WTC11 (cell line): ENCODE measurements at regions not wholly inside any gene's neighbourhood (a gene's known extent, or its start where the extent isn't known, plus 50 kb on each side); places are given as distances from the start of the nearest gene placed in this dataset.

Experiments used
- ATAC-seq: fragments of 200-7000 bp; cut with Tn5 transposase; 2 replicates; pipeline ENCODE4 v1.10.0; 2021; ENCODE audit warnings: mild to moderate bottlenecking, moderate library complexity
- CTCF ChIA-PET: fragments of 300-600 bp; sonication (Branson Sonifier 250); formaldehyde crosslinking; loops from one replicate; lab custom pipeline; 2021; ENCODE audit warnings: antibody characterized with exemption; lab: Charles Lee
- POLR2A ChIA-PET: fragments of 350-600 bp; sonication (Branson Sonifier 250); formaldehyde crosslinking; loops from one replicate; lab custom pipeline; 2021; ENCODE audit warnings: antibody characterized with exemption; lab: Charles Lee
- DNase-seq: peaks from one replicate; pipeline ENCODE4 v3.0.0; 2021; ENCODE audit warnings: low spot score
- H3K27ac Mint-ChIP-seq: 2 replicates; pipeline ENCODE4 v1.8.0; 2021; ENCODE audit warnings: mixed read lengths
- H3K27me3 Mint-ChIP-seq: 2 replicates; pipeline ENCODE4 v1.8.0; 2021; ENCODE audit warnings: low read depth, mild to moderate bottlenecking, moderate library complexity, mixed read lengths
- H3K36me3 Mint-ChIP-seq: 2 replicates; pipeline ENCODE4 v1.8.0; 2021; ENCODE audit warnings: mixed read lengths
- H3K4me1 Mint-ChIP-seq: 2 replicates; pipeline ENCODE4 v1.8.0; 2022; ENCODE audit warnings: mixed read lengths
- H3K4me3 Mint-ChIP-seq: 2 replicates; pipeline ENCODE4 v1.8.0; 2021; ENCODE audit warnings: mild to moderate bottlenecking, moderate library complexity, mixed read lengths
- H3K9me3 Mint-ChIP-seq: 2 replicates; pipeline ENCODE4 v1.8.0; 2021; ENCODE audit warnings: mixed read lengths
- ATF1 ChIP-seq: sonication (generic); formaldehyde crosslinking; IDR thresholded peaks from 2 replicates; pipeline ENCODE4 v1.8.1; 2023; ENCODE audit warnings: mild to moderate bottlenecking, moderate library complexity, missing genetic modification reagents
- ATF2 ChIP-seq: sonication (generic); formaldehyde crosslinking; IDR thresholded peaks from 2 replicates; pipeline ENCODE4 v1.8.1; 2022; ENCODE audit warnings: low read depth, missing genetic modification reagents, borderline replicate concordance
- CDX4 ChIP-seq: fragments of 250-450 bp; sonication (Bioruptor Pico); IDR thresholded peaks from 2 replicates; pipeline ENCODE4 v1.9.0; 2021; ENCODE audit warnings: moderate library complexity, mild to moderate bottlenecking, inconsistent platforms, borderline replicate concordance
- FOXJ3 ChIP-seq: sonication (generic); formaldehyde crosslinking; IDR thresholded peaks from 2 replicates; pipeline ENCODE4 v1.9.0; 2021; ENCODE audit warnings: missing genetic modification reagents, mild to moderate bottlenecking, borderline replicate concordance
- GABPB1 ChIP-seq: sonication (generic); formaldehyde crosslinking; IDR thresholded peaks from 2 replicates; pipeline ENCODE4 v1.8.1; 2023; ENCODE audit warnings: mild to moderate bottlenecking, missing genetic modification reagents
- GRHL2 ChIP-seq: fragments of 250-450 bp; sonication (Bioruptor Pico); IDR thresholded peaks from 2 replicates; pipeline ENCODE4 v1.8.0; 2022; ENCODE audit warnings: mild to moderate bottlenecking, moderate library complexity; ENCODE audit not compliant: insufficient replicate concordance, severe bottlenecking
- GTF2I ChIP-seq: fragments of 250-450 bp; sonication (Bioruptor Pico); conservative IDR thresholded peaks from 2 replicates; pipeline ENCODE4 v1.4.0; 2021; ENCODE audit warnings: mild to moderate bottlenecking
- JUN ChIP-seq: sonication (generic); formaldehyde crosslinking; IDR thresholded peaks from 2 replicates; pipeline ENCODE4 v1.8.0; 2023; ENCODE audit warnings: mild to moderate bottlenecking, missing genetic modification reagents
- NFYB ChIP-seq: sonication (generic); formaldehyde crosslinking; conservative IDR thresholded peaks from 2 replicates; pipeline ENCODE4 v1.8.0; 2022; ENCODE audit warnings: low read depth, missing genetic modification reagents
- NR1H2 ChIP-seq: sonication (generic); formaldehyde crosslinking; IDR thresholded peaks from 2 replicates; pipeline ENCODE4 v1.9.0; 2021; ENCODE audit warnings: mild to moderate bottlenecking, moderate library complexity, missing genetic modification reagents
- RORB ChIP-seq: fragments of 250-450 bp; sonication (Bioruptor Pico); IDR thresholded peaks from 2 replicates; pipeline ENCODE4 v1.9.0; 2021; ENCODE audit warnings: mild to moderate bottlenecking
- TEAD4 ChIP-seq: sonication (generic); formaldehyde crosslinking; IDR thresholded peaks from 2 replicates; pipeline ENCODE4 v1.8.0; 2022; ENCODE audit warnings: mild to moderate bottlenecking, missing genetic modification reagents
- ZBTB21 ChIP-seq: sonication (generic); formaldehyde crosslinking; IDR thresholded peaks from 2 replicates; pipeline ENCODE4 v1.8.1; 2023; ENCODE audit warnings: mild to moderate bottlenecking, missing genetic modification reagents, borderline replicate concordance
- ZNF138 ChIP-seq: sonication (generic); formaldehyde crosslinking; conservative IDR thresholded peaks from 2 replicates; pipeline ENCODE4 v1.8.1; 2022; ENCODE audit warnings: mild to moderate bottlenecking, moderate library complexity, missing genetic modification reagents
- ZNF416 ChIP-seq: fragments of 250-450 bp; sonication (Bioruptor Pico); IDR thresholded peaks from 2 replicates; pipeline ENCODE4 v1.9.0; 2021; ENCODE audit warnings: mild to moderate bottlenecking, inconsistent platforms
- ZNF512 ChIP-seq: sonication (generic); formaldehyde crosslinking; IDR thresholded peaks from 2 replicates; pipeline ENCODE4 v1.8.1; 2022; ENCODE audit warnings: missing genetic modification reagents, borderline replicate concordance
- TF ChIP-seq, protein P1 (sequence below): sonication (generic); formaldehyde crosslinking; IDR thresholded peaks from 2 replicates; pipeline ENCODE4 v1.8.0; 2022; ENCODE audit warnings: mild to moderate bottlenecking, missing genetic modification reagents
- TF ChIP-seq, protein P2 (sequence below): sonication (generic); formaldehyde crosslinking; IDR thresholded peaks from 2 replicates; pipeline ENCODE4 v1.8.0; 2023; ENCODE audit warnings: missing genetic modification reagents, mild to moderate bottlenecking, borderline replicate concordance

DNA sequence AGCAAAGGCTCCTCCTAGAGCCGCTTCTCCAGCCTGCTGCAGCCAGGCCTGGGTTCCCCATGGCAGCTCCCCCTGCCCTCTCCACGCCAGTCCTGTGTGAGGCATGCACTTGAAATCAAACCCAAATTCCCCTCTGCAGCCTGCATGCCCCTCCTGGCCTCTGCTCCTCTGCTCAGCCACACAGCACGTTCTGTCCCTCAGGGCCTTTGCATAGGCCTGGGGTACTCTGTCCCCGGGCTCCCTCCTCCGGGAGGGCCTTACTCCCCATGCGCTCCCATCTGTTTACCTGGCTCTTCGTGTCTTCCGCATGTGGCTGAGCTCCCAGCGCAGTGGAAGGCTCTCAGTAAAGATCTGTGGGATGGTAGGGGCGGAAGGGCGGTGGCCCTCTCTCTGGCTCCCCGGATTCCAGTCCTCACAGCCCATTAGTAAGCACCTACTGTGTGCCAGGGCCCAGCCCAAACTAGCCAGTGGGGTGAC is 203.5 kb upstream of the IER5L start:
- CTCF ChIA-PET: interaction anchor here (1.6 to 2.9 kb wide), 3 partner anchors 19 to 242 kb away, joined by 5 to 9 read pairs (median 8); no protein-coding TSS in a partner anchor
- ATAC-seq: peak; percentile 8; the same call in 1 of the 2 replicates
- Mint-ChIP-seq H3K9me3 (no peaks in the 10 kb centered on the region), H3K4me3 (no peak overlapping the region), H3K27me3 (peaks cover 12% of the 10 kb centered on the region), H3K36me3 (no peaks in the 10 kb centered on the region), H3K27ac (no peak overlapping the region), H3K4me1 (peaks cover 30% of the 10 kb centered on the region)
- POLR2A ChIA-PET: no interaction called here
- DNase-seq: no peak
- TF ChIP-seq FOXJ3 (CRISPR knock-in tag) (no peak), ATF2 (CRISPR knock-in tag) (no peak), ZNF138 (no peak)

DNA sequence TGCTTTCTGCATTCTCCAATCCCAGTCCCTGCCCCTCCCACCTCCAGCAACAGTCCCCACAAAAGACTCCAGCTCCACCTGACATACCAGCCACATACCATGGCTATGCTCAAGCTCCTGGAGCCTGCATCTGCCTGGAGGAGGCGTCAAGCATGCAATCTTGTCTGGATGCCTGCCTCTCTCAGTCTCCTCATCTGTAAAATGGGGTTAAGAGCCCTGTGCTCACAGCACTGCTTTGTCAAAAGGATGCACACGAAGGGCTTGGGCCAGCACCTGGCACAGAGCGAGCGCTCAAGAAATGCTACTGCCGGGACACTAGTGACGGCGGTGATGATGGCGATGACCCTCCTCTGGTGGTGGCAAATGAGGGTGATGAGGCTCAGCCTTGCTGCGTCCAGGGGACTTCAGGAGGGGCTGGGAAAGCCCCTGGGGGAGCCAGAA is 202.9 kb upstream of the IER5L start:
- ChIA-PET POLR2A (interaction anchor here (0.6 kb wide), 1 partner anchor 12 kb away, joined by 3 read pairs; no protein-coding TSS in a partner anchor), CTCF (interaction anchor here (0.7 kb wide), 1 partner anchor 34 kb away, joined by 3 read pairs; no protein-coding TSS in a partner anchor)
- H3K4me1 Mint-ChIP-seq: peaks cover 29% of the 10 kb centered on the region
- H3K27ac Mint-ChIP-seq: no peak overlapping the region
- H3K9me3 Mint-ChIP-seq: no peaks in the 10 kb centered on the region
- no peaks in the 10 kb centered on the region for H3K36me3 Mint-ChIP-seq
- no peak overlapping the region for H3K4me3 Mint-ChIP-seq
- TF ChIP-seq TEAD4 (CRISPR knock-in tag) (0 out of 2 replicates have a peak, but pooled peaks have one; percentile 16), GTF2I (CRISPR knock-in tag) (peak; percentile 90), ATF1 (CRISPR knock-in tag) (no peak)
- TF ChIP-seq, protein P1, sequence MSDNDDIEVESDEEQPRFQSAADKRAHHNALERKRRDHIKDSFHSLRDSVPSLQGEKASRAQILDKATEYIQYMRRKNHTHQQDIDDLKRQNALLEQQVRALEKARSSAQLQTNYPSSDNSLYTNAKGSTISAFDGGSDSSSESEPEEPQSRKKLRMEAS (CRISPR knock-in tag): 0 out of 2 replicates have a peak, but pooled peaks have one; percentile 31
- ATAC-seq: peak; percentile 59
- peaks cover 12% of the 10 kb centered on the region for H3K27me3 Mint-ChIP-seq
- DNase-seq: peak; percentile 47

DNA sequence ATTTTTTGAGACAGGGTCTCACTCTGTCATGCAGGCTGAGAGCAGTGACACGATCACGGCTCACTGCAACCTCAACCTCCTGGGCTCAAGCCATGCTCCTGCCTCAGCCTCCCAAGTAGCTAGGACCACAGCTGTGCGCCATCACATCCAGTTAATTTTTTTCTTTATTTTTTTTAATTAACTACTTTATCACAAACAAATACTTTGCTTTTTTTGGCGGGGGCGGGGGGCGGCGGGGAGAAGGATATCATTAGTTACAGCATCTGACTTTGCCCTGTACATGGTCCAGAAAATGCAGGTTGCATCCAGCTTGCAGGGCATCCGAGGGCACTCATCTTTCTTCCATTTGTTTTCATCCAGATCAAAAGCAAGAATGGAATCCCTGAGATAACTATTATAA is 201.8 kb upstream of the IER5L start:
- no peak for TF ChIP-seq GABPB1
- Mint-ChIP-seq H3K4me1 (peaks cover 26% of the 10 kb centered on the region), H3K9me3 (peaks cover 2% of the 10 kb centered on the region; the same call in 1 of the 2 replicates), H3K27ac (no peak overlapping the region), H3K36me3 (no peaks in the 10 kb centered on the region), H3K4me3 (no peak overlapping the region), H3K27me3 (peaks cover 12% of the 10 kb centered on the region)
- ATAC-seq: no peak
- CTCF ChIA-PET: no interaction called here
- POLR2A ChIA-PET: no interaction called here
- DNase-seq: no peak

DNA sequence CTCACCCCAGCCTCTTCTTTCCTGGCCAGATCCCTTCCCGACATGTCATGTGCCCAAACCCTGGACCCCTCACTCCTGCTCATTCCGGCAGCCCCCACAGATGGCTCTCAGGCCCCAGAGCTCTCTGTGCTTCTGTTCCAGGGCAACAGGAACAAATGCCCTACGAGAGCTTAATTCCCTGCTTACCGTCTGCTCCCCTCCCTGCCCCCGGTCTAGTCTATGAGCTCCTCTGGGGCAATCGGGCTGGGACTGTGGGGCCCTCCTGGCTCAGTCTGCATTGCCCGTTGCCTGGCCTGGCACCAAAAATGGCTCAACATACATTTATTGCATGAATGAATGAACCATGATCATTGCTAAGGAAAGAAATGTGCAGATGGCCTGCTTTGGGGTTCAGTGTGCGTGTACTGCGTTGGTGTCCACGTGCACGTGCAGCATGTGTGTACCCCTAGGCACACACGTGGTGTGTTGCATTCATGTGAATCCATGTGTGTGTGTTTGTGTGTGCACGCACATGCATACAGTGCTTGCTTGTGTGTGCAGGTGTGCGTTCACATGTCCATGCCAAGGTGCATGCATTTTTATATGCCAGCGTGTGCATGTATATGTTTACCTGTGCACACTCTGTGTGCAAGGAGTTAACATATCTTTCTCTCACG is 201.2 kb upstream of the IER5L start:
- POLR2A ChIA-PET: no interaction called here
- peaks cover 26% of the 10 kb centered on the region for H3K4me1 Mint-ChIP-seq
- peaks cover 5% of the 10 kb centered on the region; the same call in 1 of the 2 replicates for H3K9me3 Mint-ChIP-seq
- CTCF ChIA-PET: interaction anchor here (0.6 kb wide), 1 partner anchor 245 kb away, joined by 3 read pairs; no protein-coding TSS in a partner anchor
- DNase-seq (no peak), ATAC-seq (no peak)
- H3K27me3 Mint-ChIP-seq: peaks cover 6% of the 10 kb centered on the region
- no peaks in the 10 kb centered on the region for H3K36me3 Mint-ChIP-seq
- no peak overlapping the region for H3K4me3 Mint-ChIP-seq
- H3K27ac Mint-ChIP-seq: no peak overlapping the region
- TF ChIP-seq CDX4 (CRISPR knock-in tag) (no peak), JUN (no peak), ZNF416 (CRISPR knock-in tag) (no peak), RORB (CRISPR knock-in tag) (no peak), NFYB (CRISPR knock-in tag) (no peak), ZNF512 (CRISPR knock-in tag) (no peak), GRHL2 (CRISPR knock-in tag) (no peak), GABPB1 (no peak), ATF1 (CRISPR knock-in tag) (no peak), ZBTB21 (no peak), NR1H2 (CRISPR knock-in tag) (no peak)
- TF ChIP-seq, protein P2, sequence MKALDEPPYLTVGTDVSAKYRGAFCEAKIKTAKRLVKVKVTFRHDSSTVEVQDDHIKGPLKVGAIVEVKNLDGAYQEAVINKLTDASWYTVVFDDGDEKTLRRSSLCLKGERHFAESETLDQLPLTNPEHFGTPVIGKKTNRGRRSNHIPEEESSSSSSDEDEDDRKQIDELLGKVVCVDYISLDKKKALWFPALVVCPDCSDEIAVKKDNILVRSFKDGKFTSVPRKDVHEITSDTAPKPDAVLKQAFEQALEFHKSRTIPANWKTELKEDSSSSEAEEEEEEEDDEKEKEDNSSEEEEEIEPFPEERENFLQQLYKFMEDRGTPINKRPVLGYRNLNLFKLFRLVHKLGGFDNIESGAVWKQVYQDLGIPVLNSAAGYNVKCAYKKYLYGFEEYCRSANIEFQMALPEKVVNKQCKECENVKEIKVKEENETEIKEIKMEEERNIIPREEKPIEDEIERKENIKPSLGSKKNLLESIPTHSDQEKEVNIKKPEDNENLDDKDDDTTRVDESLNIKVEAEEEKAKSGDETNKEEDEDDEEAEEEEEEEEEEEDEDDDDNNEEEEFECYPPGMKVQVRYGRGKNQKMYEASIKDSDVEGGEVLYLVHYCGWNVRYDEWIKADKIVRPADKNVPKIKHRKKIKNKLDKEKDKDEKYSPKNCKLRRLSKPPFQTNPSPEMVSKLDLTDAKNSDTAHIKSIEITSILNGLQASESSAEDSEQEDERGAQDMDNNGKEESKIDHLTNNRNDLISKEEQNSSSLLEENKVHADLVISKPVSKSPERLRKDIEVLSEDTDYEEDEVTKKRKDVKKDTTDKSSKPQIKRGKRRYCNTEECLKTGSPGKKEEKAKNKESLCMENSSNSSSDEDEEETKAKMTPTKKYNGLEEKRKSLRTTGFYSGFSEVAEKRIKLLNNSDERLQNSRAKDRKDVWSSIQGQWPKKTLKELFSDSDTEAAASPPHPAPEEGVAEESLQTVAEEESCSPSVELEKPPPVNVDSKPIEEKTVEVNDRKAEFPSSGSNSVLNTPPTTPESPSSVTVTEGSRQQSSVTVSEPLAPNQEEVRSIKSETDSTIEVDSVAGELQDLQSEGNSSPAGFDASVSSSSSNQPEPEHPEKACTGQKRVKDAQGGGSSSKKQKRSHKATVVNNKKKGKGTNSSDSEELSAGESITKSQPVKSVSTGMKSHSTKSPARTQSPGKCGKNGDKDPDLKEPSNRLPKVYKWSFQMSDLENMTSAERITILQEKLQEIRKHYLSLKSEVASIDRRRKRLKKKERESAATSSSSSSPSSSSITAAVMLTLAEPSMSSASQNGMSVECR (CRISPR knock-in tag): no peak
